ENCODE measurements at regions not wholly inside any gene's neighbourhood (a gene's known extent, or its start where the extent isn't known, plus 50 kb on each side); places are given as distances from the start of the nearest gene placed in this dataset.
A peak's percentile ranks its signal among the peaks of the same experiment; 100 is the strongest.
"Not testable (repeated sequence)": the region's sequence is repeated elsewhere in the genome, so short reads cannot be mapped to it uniquely, and the experiment has no call there.

DNA sequence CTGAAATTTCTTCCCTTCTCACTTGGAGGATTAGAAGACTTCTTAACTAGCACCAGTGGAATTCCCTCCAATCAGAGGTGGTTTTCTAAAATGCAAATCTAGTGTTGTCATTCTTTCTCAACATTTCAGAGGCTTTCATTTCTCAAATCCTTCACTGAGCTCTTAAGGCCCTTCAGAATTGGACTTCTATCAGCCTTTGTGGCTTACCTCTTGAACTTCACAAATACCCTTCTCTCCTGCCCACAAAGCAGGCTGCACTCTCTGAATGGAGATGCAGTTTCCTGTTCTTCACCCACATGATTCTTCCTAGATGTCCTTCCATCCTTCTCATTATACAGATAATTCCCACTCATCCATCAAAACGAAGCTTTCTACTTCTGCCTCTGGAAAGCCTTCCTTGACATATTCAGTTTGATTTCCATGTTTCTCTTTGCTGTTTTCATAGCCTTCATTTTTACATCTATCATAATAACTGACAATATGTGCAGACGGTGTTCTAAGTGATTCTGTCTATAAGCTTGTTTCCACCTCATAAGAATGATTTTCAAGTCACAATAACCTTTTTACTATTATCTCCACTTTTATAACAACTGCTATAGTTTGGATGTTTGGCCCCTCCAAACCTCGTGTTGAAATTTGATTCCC, 123.1 kb upstream of the GPR12 start:
- DNase-seq: no peak

DNA sequence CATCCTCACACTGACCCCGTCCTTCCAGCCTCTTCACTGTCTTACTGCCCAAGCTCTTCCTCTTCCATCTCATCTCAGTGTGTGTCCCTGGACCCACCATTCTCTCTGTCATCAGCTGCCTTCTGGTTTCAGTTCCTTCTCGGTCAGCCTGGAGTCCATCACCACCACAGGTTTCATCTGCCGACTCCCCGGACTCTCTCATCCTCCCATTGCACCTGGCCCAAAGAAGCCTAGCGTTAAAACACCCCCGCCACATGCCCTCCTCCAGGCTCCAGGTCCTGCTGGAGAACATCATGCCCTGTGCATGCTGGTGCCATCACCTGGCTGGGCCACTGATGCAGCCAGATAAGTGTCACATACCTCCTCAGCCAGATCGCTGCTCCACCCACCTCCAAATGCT, 122.1 kb upstream of the GPR12 start:
- DNase-seq: no peak

DNA sequence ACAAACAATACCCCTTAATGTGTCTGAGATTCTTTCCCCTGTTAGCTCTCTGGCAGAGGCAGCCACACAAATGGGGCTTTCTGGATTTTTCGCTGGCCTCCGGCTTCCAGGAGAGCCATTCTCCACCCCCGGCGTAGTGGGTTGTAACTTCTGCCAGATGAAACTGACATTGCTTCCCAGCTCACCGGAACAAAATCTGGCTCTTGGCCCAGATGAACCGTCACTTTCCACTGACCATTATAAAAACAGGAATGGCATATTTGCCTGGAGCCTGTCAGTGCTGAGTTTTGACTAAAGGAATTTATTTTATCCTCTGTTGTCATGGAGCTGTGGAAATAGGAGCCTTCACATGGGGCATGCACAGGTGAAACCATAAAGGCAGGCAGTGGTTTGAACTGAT, 120.6 kb upstream of the GPR12 start:
- DNase-seq: no peak

DNA sequence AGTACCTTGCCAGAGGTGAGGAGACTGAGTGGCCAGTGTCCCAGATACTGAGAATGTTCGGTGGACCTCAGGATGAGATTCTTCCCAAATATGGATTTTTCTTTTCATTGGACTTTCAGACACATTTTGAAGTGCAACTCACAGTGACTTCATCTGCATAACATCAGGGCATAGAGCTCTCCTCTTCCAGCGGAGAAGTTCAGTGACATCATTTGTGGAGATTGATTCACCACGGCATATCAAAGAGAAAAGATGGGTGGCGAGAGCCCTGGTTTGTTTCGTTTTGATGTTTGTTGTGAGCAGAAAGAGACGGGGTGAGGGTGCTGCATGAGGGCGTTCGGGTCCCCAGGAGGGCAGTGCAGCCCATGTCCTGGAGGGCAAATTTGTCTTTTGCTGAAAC, 120.1 kb upstream of the GPR12 start:
- DNase-seq: no peak

DNA sequence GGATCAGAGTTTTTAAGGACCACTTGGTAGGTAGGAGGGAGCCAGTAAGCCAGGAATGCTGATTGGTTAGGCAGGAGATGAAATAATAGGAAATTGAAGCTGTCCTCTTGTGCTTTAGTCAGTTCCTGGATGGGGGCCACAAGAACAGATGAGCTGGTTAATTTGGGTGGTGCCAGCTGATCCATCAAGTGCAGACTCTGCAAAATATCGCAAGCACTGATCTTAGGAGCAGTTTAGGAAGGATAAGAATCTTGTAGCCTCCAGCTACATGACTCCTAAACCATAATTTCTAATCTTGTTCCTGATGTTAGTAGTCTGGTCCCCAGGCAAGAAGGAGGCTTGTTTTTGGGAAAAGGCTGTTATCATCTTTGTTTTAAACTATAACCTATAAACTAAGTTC, 117.9 kb upstream of the GPR12 start:
- no peak for DNase-seq

DNA sequence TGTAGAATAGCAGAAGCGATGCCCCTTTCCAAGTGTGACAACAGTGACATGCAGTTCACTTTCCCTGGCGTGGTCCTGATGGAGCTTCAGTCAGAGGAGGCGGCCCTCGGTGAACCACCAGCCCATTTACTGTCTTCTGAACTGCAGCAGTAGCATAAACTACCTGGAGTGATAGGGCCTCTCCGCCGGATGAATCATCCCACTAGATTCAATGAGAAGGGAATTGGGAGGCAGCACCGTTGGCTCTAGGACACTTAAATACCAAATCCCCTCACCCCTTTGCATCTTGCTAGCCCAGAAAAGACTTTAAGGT, 112.8 kb upstream of the GPR12 start:
- no peak for DNase-seq

DNA sequence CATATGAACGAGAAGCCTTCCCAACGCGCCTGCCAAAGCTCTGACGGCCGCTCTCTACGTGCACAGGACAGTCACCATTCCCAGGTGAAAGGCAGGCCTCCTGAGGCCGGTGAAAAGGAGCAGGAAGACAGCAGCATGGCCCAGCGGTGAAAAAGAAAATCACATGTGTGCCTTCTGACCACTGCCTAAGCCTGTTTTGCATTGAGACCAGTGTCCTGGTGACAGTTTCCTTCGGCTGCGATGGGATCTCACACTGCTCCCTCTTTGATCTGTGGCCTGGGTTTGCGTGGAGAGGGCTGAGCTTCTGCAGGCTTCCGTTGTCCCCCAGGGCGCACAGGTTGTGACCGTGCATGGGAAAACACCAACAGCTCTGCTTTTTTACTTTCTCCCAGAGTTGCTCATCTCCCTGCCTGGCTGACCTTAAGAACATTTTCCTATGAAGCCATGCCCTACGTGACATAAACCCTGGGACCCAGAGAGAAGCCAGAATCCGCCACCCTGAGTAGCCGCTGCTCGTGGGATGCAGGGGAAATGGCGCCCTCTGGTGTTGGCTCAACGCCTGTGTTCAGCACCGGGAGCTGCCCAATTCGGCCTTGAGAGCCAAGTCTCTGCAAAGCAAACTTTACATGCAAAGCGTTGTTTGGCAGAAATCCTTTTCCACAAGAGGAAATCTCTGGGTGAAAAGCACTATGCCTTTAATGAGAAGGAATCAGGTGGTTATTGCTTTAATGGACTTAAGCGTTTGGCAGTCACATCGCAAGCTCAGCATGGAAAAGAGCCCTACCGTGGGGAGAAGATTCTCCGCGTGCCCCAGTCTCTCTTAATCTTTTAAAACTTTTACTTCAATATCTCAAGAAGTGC, 112.2 kb upstream of the GPR12 start:
- DNase-seq: peak; percentile 46 to 68

DNA sequence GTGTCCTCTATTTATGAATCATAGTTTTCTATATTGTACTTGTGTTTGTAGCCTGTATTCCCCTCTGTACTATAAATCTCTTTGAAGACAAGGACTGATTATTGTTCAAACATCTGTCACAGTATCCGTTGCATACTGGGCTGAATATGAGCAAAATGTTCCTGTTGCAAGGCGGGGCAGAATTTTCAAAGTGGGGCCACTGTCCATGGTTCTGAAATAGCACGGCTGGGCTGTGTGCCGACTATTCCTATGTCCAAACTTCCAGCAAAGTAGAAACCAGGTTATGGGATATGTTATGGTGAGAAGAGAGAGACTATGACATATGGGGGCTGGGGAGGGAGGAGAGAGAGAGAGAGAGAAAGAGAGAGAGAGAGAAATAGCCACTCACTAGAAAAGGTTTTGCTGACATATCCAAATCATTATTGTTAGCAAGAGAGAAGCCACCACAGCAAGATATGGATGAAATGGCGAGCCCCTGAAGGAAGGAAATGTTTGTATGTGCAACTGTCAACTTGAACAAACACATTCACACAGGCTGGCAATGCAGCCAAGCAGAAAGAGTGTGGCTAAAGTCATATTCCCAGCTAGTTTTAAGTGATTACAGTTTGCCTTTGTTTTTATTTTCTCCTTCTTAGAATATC, 107.0 kb upstream of the GPR12 start:
- DNase-seq: peak; percentile 2 to 9

DNA sequence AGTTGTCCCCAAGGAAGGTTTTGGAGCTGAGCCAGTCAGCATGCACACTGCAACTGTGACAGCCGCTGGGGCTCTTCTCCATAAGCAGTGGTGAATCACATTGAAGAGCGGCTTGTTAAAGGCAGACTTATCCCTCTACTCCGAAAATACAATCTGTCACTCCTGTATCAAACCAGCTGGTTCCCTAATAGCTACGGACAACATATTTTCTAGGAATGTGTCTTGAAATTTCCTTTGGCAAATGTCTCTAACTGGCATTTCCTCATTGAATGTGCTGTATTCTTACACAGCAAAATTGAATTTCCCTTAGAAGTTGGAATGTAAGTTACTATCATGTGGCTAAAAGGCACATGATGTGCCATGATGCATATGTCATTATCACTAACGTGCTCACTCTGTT, 104.0 kb upstream of the GPR12 start:
- DNase-seq: no peak

DNA sequence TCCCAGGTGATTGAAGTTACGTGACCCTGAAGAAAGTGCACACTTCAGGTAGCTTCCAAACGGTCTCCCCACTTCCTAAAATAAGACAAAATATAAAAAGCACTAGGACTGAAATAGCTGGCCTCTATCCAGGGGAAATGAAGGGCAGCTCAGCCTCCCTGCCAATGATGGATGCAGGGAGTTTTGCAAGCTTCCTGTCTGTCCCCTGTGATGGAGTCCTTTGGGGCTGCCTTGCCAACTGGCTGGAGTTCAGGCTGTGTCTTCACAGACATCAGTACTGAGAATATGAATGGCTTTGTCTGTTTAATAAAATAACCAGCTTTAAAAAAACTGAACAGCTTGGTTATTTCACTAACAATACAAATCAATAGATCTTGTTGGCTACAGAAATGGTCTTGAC, 101.4 kb upstream of the GPR12 start:
- no peak for DNase-seq

DNA sequence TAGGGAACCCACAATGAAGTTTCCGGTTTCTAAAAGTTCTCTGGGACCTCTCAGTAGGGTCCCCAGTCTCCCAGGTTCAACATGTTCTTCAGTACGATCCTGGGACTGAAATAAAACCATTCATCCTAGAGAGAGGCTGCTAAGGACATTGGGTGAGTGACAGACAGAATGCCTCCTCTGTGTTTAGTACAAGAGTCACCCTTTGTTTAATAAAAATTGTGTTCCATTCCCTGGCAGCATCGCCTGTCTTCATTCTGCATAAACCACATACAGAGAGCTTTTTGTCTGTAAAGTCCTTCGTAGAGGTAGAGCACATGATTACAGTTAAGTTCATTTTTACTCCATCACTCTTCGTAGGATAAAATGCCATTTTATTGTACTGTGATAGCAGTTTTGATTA, 95.3 kb upstream of the GPR12 start:
- DNase-seq: no peak

DNA sequence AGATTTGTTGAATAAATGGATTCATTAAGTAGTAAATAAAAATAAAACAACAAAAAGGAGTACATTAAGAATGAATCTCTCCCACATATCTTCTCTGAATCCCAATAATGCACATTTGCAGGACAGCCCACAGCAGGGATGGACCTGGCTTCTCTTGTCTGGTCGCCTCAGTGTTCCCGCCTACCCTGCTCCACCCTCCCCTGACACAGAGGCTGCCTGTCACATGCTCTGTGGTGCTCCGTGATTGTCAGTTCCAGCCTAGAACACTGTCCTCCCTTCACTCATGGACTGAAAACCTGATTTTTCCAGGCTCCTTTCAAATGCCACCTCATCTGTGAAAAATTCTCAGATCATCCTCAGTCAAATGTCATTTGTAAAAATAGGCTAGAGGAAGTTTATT, 94.5 kb upstream of the GPR12 start:
- DNase-seq: no peak

DNA sequence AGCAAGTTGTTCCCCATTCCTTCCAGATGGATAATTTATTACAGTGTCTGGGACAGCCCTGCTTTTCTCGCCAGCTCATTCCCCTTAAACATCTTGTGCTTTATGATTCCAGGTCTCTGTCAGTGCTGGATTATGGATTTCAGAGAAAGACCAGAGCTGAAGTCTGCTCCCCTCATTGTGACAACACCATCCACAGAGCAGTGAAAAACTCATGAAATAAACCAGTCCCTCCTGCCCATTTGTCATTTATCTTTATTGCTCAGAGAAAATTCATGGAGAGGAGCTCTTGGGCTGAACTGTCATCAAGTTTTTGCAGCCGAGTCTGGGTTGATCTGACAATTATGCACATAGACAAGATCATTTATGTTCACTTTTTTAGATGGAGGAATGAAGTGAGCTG, 92.7 kb upstream of the GPR12 start:
- DNase-seq: no peak

DNA sequence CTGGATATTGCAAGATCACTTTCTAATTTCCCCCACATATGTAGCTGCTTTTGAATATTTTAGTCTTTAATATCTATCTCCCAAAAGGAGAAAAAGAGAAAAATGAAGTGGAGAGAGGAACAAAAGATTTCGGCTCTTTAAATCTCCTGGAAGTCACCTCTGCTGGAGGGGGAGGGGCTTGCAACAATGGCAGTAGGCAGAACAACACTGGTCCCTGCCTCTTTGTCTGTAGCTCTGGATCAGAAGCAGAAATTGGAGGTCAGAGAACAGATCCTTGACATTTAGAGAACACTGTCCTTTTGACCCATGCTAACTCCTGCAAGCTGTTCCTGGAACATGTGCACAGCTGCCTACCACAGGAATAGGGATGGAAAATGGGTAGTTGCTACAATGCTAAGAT, 86.7 kb upstream of the GPR12 start:
- no peak for DNase-seq

DNA sequence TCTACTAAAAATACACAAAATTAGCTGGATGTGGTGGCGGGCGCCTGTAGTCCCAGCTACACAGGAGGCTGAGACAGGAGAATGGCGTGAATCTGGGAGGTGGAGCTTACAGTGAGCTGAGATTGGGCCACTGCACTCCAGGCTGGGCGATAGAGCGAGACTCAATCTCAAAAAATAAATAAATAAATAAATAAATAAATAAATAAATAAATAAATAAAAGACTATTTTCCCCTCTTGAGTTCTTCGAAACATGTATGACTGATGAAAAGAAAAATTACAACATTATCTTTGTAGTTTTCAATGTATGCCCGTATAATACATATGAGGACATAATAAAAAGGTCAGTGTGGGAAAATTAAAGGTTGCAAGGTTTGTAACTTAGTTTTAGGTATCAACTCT, 84.5 kb upstream of the GPR12 start:
- not testable (repeated sequence) for DNase-seq

DNA sequence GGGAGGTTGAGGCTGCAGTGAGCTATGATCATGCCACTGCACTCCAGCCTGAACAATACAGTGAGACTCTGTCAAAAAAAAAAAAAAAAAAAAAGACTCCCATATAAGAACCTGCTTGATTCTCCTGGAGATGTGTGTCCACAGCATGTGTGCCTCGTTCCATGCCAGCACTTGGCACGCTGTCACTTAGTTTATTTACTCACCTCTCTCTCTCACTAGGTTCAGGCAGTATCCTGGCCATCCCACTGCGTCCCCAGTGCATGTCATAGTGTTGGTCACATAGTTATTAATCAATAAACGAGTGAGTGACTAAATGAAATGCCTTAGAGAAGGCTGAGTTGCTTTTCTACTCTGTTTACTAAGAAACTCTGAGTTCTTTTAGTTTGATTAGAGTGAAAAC, 79.1 kb upstream of the GPR12 start:
- no peak for DNase-seq

DNA sequence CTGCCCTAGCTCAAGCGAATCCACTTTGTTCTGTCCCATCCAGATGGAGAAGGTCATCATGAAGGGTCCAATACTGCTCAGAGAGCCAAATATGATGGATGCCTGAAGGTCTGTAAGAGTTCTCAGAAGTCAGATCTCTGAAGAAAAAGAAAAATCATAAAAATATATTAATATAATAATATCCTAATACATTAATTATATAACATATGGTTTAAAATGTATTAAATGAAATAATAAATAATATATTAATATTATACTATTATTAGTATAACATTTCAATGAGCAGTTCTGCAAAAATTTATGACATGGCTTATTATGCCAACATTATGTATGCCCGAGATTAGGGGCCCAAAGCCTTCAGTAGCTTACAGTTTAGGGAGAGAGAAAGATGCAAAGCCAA, 78.2 kb upstream of the GPR12 start:
- DNase-seq: no peak

DNA sequence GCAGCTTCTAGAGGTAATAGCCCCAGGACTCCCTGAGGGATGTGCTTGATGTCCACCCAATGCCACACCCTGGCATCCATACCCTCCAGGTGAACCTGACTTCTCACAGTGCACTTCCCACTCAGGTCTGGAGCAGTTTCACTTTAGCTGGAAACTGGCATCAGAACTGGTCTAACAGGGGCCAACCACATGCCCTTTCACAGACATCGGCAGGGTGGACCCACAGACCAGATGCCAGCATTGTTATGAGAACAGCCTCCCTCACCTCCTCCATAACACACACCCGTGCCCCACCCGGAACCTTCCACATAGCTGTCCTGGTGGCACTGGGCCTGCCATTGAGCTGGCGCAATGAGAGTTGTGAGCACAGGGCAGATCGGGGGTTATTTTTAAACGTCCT, 77.4 kb upstream of the GPR12 start:
- no peak for DNase-seq

DNA sequence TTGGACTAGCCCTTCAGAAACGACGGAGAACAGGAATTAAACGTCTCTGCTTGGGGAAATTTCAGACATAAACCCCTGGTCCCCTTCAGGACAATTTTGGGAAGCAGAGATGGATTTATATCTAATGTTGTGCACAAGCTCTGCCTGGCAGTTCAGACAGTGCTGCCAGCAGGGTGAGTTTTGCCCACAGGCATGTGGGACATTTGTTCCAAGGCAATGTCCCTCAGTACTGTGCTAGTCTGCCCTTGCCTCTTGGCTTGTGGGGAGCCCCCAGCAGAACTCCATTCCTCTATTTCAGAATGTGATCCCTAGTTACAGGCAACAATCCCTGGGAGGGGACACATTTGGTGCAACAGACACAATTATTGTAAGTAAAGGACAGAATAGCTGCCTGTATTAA, 76.5 kb upstream of the GPR12 start:
- DNase-seq: no peak

DNA sequence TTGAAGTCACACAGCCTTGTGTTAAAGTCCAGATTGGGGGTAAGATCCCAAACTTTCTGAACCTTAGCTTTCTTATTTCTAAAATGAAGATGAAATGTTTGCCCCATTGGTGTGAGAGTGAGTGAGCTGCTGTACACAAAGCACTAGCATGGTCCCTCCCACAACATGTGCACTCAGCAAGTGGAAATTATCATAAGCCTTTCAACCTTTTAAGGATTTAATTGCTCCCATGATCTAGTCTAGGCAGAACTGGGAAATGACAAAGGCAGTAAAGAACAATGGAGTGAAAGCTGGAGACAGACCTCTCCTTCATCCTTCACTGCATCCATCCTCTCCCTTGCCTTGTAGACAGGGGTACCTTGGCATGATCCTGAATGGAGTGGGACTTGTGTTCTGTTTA, 76.0 kb upstream of the GPR12 start:
- DNase-seq: no peak

DNA sequence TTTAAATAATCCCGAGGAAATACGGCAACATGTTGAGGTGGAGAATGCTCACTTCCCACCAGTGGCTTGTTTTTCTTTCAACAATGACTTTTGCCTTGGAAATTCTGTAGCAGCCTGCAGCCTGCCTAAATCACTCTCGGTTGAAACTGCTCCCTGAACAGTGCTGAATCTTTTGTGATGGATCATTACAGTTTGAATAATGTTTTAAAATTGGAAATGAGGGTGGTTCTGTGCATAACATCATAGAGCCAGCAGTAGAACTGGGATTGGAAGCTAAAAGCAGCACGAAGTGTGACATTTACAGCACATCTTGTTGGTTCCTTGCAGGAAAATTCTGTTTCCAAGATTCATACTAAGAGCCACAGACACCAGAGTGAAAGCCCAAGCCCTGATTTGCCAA, 74.1 kb upstream of the GPR12 start:
- DNase-seq: no peak

DNA sequence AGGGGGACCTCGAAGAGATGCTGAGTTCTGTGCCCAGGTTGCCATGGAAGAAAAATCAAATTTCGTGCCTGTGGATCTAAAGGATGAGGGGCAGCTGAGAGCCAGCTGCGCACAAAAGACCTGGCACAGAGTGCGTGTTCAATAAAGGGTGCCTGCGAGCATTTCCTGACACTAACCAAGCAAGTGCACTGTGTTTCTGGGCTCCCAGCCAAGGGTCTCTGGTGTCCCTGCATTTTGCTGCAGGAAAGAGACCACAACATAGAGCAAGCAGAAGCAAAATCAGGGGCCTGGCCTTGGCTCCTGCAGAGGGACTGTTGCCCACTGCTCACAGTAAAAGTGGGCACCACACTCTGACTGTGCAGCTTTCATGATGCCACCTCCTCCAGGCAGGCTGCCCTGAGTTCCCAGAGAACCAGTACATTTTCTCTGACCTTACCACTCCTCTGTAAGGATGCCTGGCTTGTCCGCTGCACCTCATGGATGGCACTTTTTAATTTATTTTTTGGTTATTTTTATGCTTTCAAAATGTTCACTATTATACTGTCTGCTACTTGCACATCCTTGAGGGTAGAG, 70.8 kb upstream of the GPR12 start:
- DNase-seq: no peak

DNA sequence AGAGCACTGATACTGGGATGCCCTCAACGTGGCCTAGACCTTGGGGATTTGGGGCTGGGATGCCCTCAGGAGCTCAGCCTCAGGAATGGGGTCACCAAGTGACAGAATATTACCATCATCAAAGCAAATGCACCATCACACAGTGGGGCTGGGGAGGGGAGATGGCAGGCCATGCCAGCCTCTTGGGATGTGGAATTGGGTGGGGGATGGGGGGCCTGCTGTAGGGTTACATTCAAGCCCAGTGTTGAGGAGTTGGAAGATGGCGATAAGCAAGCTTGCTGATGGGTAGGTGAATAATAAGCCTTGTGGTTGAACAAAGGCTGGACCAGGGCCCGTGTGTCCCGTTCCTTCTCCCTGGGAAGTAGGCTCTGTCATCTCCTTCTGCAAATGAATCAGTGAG, 69.1 kb upstream of the GPR12 start:
- no peak for DNase-seq

DNA sequence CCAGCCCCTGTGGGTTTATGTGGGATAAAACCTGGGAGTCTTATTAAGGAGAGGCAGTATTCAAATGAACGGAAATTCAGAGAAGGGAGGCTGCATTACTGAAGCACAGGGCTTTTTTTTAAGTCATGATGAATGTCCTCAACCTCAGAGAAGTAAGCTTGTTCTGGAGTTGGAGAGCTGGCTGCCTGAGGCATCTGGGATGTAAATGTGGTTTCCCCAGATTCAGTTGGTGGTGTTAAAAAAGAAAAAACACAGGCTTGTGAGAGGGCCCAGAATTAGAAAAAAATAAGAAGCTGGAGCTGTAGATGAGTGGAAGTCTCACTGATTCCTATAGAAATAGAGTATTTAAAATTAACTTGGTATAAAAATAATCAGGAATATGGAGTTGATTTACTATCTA, 64.0 kb upstream of the GPR12 start:
- DNase-seq: no peak

Data from stimulated activated CD4-positive, alpha-beta T cell treated with anti-CD3 and anti-CD28 coated beads, Interleukin-2, amount 100 ng/mL, for 48 hours (primary cell).